Ishikawa (cell line): ENCODE measurements at regions not wholly inside any gene's neighbourhood (a gene's known extent, or its start where the extent isn't known, plus 50 kb on each side); places are given as distances from the start of the nearest gene placed in this dataset.

ENCODE experiments used
- CEBPB ChIP-seq: IDR thresholded peaks from 2 replicates; pipeline ENCODE4 v1.6.1; 2012
- CREB1 ChIP-seq: IDR thresholded peaks from 2 replicates; pipeline ENCODE4 v1.6.1; 2012; ENCODE audit warnings: low read depth
- EGR1 ChIP-seq: IDR thresholded peaks from 2 replicates; pipeline ENCODE4 v1.6.1; 2012
- EP300 ChIP-seq: IDR thresholded peaks from 2 replicates; pipeline ENCODE4 v1.6.1; 2012; ENCODE audit warnings: borderline replicate concordance
- FOXM1 ChIP-seq: IDR thresholded peaks from 2 replicates; pipeline ENCODE4 v1.6.1; 2012; ENCODE audit warnings: low read depth, borderline replicate concordance
- NFIC ChIP-seq: IDR thresholded peaks from 2 replicates; pipeline ENCODE4 v1.6.1; 2012
- RAD21 ChIP-seq: IDR thresholded peaks from 2 replicates; pipeline ENCODE4 v1.6.1; 2012; ENCODE audit warnings: low read depth
- TAF1 ChIP-seq: IDR thresholded peaks from 2 replicates; pipeline ENCODE4 v1.6.1; 2012; ENCODE audit warnings: low read depth, mild to moderate bottlenecking
- TCF12 ChIP-seq: IDR thresholded peaks from 2 replicates; pipeline ENCODE4 v1.6.1; 2012; ENCODE audit warnings: low read depth
- TEAD4 ChIP-seq: IDR thresholded peaks from 2 replicates; pipeline ENCODE4 v1.6.1; 2012
- YY1 ChIP-seq: IDR thresholded peaks from 2 replicates; pipeline ENCODE4 v1.6.1; 2012; ENCODE audit warnings: low read depth
- ZBTB7A ChIP-seq: IDR thresholded peaks from 2 replicates; pipeline ENCODE4 v1.6.1; 2012; ENCODE audit warnings: low read depth
- TF ChIP-seq, protein P1 (sequence below): IDR thresholded peaks from 2 replicates; pipeline ENCODE4 v1.6.1; 2012
- TF ChIP-seq, protein P2 (sequence below): IDR thresholded peaks from 2 replicates; pipeline ENCODE4 v1.6.1; 2012; ENCODE audit warnings: low read depth, mild to moderate bottlenecking
- TF ChIP-seq, protein P3 (sequence below): IDR thresholded peaks from 2 replicates; pipeline ENCODE4 v1.6.1; 2012

DNA sequence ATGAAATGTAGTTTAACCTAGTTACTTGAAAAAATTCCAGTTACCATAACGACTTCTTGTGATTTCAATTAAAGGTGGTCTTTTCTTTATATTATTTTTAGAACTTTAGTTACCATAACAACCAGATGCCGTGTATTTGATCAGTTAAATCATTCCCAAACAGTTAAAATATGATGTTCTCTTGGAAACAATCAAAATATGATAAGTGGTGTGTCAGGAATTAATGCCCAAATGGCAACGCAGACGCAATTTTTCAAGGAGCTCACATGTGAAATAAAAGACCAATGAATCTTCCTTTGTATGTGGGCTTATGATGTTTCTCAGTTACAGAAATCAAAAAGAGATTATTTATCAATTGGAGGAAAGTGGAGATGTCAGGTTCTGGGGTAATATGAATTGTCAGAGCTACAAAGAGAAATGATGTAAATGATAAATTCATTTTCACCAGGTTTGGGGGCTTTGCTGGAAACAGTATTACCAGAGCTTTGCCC, 189.1 kb upstream of the PARD3B start:
- TF ChIP-seq TAF1 (no peak), RAD21 (no peak), YY1 (no peak), ZBTB7A (no peak), CREB1 (no peak)
- TF ChIP-seq, protein P1, sequence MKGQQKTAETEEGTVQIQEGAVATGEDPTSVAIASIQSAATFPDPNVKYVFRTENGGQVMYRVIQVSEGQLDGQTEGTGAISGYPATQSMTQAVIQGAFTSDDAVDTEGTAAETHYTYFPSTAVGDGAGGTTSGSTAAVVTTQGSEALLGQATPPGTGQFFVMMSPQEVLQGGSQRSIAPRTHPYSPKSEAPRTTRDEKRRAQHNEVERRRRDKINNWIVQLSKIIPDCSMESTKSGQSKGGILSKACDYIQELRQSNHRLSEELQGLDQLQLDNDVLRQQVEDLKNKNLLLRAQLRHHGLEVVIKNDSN: no peak

DNA sequence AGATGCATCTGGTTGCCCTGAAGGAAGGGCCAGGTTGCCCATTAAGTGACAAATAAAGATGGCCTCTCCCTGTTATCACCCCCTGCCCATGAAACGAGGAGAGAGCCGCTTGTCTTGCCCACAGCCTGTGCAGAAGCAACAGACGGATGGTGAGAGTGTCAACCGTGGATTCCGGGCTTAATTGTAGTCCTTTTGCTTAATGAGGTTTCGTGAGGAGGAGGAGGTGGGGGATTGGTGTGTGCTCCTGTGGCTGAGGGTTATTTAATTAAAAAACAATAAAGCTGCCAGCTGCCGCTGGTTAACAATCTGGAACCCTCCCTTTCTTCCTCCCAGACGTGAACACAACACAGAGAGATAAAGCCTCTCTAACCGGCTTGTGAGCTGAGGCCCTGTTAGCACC, 188.0 kb upstream of the PARD3B start:
- TF ChIP-seq, protein P2, sequence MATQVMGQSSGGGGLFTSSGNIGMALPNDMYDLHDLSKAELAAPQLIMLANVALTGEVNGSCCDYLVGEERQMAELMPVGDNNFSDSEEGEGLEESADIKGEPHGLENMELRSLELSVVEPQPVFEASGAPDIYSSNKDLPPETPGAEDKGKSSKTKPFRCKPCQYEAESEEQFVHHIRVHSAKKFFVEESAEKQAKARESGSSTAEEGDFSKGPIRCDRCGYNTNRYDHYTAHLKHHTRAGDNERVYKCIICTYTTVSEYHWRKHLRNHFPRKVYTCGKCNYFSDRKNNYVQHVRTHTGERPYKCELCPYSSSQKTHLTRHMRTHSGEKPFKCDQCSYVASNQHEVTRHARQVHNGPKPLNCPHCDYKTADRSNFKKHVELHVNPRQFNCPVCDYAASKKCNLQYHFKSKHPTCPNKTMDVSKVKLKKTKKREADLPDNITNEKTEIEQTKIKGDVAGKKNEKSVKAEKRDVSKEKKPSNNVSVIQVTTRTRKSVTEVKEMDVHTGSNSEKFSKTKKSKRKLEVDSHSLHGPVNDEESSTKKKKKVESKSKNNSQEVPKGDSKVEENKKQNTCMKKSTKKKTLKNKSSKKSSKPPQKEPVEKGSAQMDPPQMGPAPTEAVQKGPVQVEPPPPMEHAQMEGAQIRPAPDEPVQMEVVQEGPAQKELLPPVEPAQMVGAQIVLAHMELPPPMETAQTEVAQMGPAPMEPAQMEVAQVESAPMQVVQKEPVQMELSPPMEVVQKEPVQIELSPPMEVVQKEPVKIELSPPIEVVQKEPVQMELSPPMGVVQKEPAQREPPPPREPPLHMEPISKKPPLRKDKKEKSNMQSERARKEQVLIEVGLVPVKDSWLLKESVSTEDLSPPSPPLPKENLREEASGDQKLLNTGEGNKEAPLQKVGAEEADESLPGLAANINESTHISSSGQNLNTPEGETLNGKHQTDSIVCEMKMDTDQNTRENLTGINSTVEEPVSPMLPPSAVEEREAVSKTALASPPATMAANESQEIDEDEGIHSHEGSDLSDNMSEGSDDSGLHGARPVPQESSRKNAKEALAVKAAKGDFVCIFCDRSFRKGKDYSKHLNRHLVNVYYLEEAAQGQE: no peak
- TF ChIP-seq FOXM1 (no peak), CREB1 (no peak), ZBTB7A (no peak), CEBPB (no peak), EGR1 (no peak), TAF1 (no peak), TCF12 (no peak), YY1 (no peak), NFIC (no peak), RAD21 (no peak), EP300 (no peak), TEAD4 (no peak)
- TF ChIP-seq, protein P1: no peak
- TF ChIP-seq, protein P3, sequence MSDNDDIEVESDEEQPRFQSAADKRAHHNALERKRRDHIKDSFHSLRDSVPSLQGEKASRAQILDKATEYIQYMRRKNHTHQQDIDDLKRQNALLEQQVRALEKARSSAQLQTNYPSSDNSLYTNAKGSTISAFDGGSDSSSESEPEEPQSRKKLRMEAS: no peak

DNA sequence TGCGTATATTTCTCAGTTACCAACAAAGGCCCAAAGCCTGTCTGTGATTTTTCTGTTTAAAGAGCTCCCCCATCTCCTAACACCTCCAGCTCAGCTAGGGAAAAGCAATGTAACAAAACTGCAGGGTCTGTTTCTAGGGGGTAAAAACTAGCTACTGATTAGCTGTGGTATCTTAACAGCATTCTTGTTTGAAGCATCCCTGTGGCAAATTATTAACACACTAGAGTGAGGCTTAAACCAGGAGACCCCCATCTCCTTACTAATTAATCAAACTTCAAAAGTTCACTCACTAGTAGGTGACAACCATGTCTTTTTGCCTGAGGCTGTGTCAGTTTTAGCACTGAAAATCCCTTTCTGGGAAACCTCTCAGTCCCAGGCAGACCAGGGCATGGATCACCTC, 186.2 kb upstream of the PARD3B start:
- TF ChIP-seq RAD21: no peak
- TF ChIP-seq, protein P2: no peak
- no peak for TF ChIP-seq YY1
- no peak for TF ChIP-seq TAF1
- TF ChIP-seq, protein P1: no peak
- TF ChIP-seq CEBPB: no peak
- no peak for TF ChIP-seq EP300
- TF ChIP-seq TCF12: no peak
- no peak for TF ChIP-seq ZBTB7A
- no peak for TF ChIP-seq FOXM1
- no peak for TF ChIP-seq TEAD4
- TF ChIP-seq EGR1: no peak
- TF ChIP-seq NFIC: no peak
- TF ChIP-seq, protein P3: no peak
- TF ChIP-seq CREB1: no peak

DNA sequence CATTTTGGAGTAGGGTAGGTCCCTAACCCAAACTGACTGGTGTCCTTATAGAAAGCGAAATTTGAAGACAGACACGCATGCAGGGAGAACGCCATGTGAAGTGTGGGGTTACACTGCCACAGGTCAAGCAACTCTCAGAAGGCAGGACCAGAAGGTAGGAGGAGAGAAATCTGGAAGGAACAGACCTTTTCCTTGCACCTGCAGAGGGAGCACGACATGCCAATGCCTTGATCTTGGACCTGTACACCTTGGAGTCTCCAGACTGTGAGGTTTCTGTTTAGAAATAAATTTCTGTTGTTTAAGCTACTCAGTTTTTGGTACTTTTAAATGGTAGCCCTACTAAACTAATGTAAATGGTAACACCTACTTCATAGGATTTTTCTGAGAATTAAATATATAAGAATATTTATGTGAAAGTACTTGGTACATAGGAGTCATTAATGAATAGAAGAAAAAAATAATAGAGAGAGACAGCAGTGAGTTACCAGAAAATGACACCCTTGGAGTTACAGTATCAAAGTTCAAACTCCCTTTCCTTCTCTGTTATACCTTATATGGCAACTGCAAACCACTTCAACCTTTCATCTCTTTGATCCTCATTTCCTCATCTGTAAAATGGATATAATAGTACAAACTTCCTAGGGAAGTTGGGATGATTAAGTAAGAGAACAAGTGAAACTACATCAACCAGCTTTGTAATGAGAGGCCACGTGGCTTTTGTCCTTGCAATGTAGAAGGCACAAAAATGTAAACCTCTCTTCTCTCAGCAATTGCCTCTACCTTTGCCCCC, 184.9 kb upstream of the PARD3B start:
- no peak for TF ChIP-seq CEBPB
- TF ChIP-seq, protein P3: no peak
- no peak for TF ChIP-seq TCF12
- no peak for TF ChIP-seq TAF1
- no peak for TF ChIP-seq YY1
- no peak for TF ChIP-seq EGR1
- no peak; the same call in 1 of the 2 replicates for TF ChIP-seq RAD21
- TF ChIP-seq, protein P1: no peak
- TF ChIP-seq EP300: no peak
- TF ChIP-seq TEAD4: no peak
- TF ChIP-seq, protein P2: no peak
- TF ChIP-seq NFIC: no peak
- no peak for TF ChIP-seq FOXM1
